ENCODE measurements at regions not wholly inside any gene's neighbourhood (a gene's known extent, or its start where the extent isn't known, plus 50 kb on each side); places are given as distances from the start of the nearest gene placed in this dataset.

DNA sequence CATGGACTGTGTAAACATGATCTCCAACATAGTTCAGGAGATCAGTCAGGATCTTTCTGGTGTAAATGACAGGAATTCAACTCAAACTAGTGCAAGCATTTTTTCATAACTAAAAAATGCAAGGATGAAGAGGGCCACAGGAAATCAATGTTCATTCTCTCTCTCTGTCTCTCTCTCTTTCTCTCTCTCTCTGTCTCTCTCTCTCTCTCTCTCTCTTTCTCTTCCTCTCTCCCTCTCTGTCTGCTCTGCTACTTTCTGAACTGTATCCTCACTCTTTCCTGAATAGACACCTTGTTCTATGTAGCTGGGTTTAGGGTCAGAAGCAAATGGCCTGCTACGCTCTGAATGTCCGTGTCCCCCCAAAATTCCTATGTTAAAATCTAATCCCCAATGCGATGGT lies 240.9 kb upstream of the UBE2E2 start:
- Mint-ChIP-seq H3K4me3 (no peak overlapping the region), H3K27me3 (ENCODE audit: low read depth) (no peaks in the 10 kb centered on the region), H3K36me3 (ENCODE audit: insufficient read depth in 1 of 3, low read depth in 3 of 3) (no peaks in the 10 kb centered on the region), H3K4me1 (peaks cover 7 to 8% of the 10 kb centered on the region in 2 experiments; a peak in 3 of 4 replicates), H3K9me3 (no peaks in the 10 kb centered on the region), H3K27ac (no peak overlapping the region; a peak in 2 of 7 replicates)
- no peak overlapping the region for H3K23ac ChIP-seq (ENCODE audit: insufficient read length, low read depth, low read length)
- H3K18ac ChIP-seq (ENCODE audit: insufficient read length, low read depth, low read length): no peak overlapping the region
- no CpG with 5 or more reads among the region's 3 CpGs for WGBS (ENCODE audit: extremely low coverage, insufficient read length, low lambda C conversion rate)
- no peak overlapping the region for H2BK12ac ChIP-seq (ENCODE audit: insufficient read length, low read depth, low read length)
- H4K20me1 ChIP-seq (ENCODE audit: control insufficient read depth, insufficient read depth, insufficient read length): no peaks in the 10 kb centered on the region
- no peak overlapping the region for H3K27ac ChIP-seq (ENCODE audit: insufficient read length, low read depth, low read length)
- no peak overlapping the region for H3T11ph ChIP-seq (ENCODE audit: low read length)
- H3K9me3 ChIP-seq (ENCODE audit: control insufficient read depth, low read depth, low read length): no peaks in the 10 kb centered on the region
- H3K4me1 ChIP-seq (ENCODE audit: insufficient read depth, low read length): no peaks in the 10 kb centered on the region
- no peak overlapping the region for H2BK20ac ChIP-seq (ENCODE audit: low read depth, low read length, poor library complexity, severe bottlenecking)
- H3K4ac ChIP-seq (ENCODE audit: low read depth, low read length): no peak overlapping the region
- no peak overlapping the region for H4K8ac ChIP-seq (replicated peaks; ENCODE audit: insufficient read length, low read depth, low read length)
- no peaks in the 10 kb centered on the region for H3K23me2 ChIP-seq (ENCODE audit: insufficient read length, low read depth, low read length, poor library complexity, severe bottlenecking)
- H3K27me3 ChIP-seq (ENCODE audit: insufficient read depth, low read length): no peaks in the 10 kb centered on the region
- H3K79me1 ChIP-seq (ENCODE audit: insufficient read depth, low read depth, low read length, poor library complexity, severe bottlenecking): no peaks in the 10 kb centered on the region
- no peak for TF ChIP-seq CTCF (conservative IDR thresholded peaks at IDR 0.05)
- no peak overlapping the region for H4K91ac ChIP-seq (ENCODE audit: insufficient read length, low read depth, low read length)
- H2BK5ac ChIP-seq (ENCODE audit: insufficient read length, low read length): no peak overlapping the region
- no peak overlapping the region for H3K4me2 ChIP-seq (ENCODE audit: insufficient read depth, insufficient read length, low read length)
- no peak overlapping the region for H2AK5ac ChIP-seq (ENCODE audit: insufficient read length, low read length)
- no peak overlapping the region for H3K56ac ChIP-seq (ENCODE audit: insufficient read length, low read depth, low read length)
- DNase-seq: no peak
- H4K5ac ChIP-seq (ENCODE audit: insufficient read length, low read depth, low read length): no peak overlapping the region
- peak overlapping the region; percentile 52 for H2AFZ ChIP-seq (ENCODE audit: low read length)
- no peaks in the 10 kb centered on the region for H3K79me2 ChIP-seq (ENCODE audit: insufficient read depth, low read length)
- H3K14ac ChIP-seq (ENCODE audit: insufficient read depth, low read length): no peak overlapping the region
- H2BK120ac ChIP-seq (ENCODE audit: low read depth, low read length, poor library complexity, severe bottlenecking): no peak overlapping the region
- no peak overlapping the region for H2BK15ac ChIP-seq (ENCODE audit: low read depth, low read length)
- no peak overlapping the region for H3K9ac ChIP-seq (ENCODE audit: extremely low read depth, insufficient read length, low read length)
